ENCODE measurements at regions not wholly inside any gene's neighbourhood (a gene's known extent, or its start where the extent isn't known, plus 50 kb on each side); places are given as distances from the start of the nearest gene placed in this dataset.

DNA sequence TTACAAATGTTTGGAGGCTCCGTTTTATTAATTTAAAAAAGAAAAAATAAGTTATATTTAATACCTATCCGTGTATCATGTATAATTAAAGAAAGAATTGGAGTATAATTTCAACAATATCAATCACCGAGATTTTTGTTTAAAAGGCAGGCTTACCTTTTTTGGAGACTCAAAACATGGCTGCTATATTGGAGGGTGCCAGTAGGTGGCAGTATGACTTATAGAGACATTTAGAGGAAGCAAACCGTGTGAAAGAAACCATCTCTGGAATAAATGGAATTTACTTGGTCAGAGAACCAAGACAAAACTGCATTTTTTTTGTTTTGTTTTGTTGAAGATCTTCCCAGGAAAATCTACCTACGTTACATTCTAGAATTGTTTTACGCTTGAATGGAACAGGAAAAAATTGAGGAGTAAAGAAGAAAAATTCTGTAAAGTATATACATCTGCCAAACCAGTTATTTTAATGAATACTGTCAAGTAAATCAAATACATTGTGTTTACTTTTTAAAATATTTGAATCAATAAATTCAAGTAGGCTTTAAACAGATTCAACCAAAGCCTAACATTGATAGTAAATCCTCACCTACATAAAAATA, 802.6 kb upstream of the ALCAM start:
- DNase-seq (ENCODE audit: low spot score), result peak; percentile 24

DNA sequence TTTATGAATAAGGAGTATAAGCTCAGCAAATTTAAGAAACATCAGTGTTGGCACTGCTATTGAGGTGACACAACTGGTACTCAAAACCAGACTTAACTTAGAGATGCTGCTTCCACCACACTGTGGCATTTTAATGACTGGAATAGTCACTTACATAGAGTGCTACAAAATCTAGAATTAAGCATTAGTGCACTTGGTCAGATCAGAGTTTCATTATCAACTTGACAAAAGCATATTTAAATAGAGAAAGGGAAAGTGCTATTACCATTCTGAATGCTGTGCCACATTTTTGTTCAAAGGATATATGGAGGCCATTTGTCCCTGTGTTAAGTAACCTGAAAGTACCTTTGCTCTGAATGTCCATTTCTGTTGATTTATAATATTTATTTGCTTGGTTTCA, 800.7 kb upstream of the ALCAM start:
- no peak for DNase-seq (ENCODE audit: low spot score)

DNA sequence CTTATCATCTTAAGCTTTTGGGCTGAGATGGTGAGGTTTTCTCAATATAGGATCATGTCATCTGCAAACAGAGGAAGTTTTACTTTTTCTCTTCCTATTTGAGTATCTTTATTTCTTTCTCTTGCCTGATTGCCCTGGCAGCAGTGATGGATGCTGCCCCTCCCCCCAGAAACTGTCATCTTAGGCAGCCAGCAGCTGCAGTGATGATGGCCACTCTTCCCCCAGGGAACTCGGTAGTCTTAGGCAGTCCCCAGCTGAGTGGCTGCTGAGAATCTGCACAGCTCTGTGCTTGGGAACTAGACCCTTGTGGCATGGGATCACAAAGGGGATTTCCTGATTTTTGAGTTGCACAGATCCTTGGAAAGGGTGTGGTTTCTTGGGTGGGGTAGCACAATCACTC, 791.1 kb upstream of the ALCAM start:
- DNase-seq (ENCODE audit: low spot score), result no peak

DNA sequence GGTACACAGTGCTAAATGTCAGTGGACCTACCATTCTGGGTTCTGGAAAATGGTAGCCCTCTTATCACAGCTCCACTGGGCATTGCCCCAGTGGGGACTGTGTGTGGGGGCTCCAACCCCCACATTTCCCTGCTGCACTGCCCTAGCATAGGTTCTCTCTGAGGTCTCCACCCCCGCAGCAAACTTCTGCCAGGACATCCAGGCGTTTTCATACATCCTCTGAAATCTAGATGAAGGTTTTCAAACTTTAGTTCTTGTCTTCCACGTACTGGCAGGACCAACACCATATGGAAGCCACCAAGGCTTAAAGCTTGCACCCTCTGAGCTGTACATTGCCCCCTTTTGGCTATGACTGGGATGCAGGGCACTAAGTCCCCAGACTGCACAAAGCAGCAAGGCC, 788.2 kb upstream of the ALCAM start:
- no peak for DNase-seq (ENCODE audit: low spot score)

DNA sequence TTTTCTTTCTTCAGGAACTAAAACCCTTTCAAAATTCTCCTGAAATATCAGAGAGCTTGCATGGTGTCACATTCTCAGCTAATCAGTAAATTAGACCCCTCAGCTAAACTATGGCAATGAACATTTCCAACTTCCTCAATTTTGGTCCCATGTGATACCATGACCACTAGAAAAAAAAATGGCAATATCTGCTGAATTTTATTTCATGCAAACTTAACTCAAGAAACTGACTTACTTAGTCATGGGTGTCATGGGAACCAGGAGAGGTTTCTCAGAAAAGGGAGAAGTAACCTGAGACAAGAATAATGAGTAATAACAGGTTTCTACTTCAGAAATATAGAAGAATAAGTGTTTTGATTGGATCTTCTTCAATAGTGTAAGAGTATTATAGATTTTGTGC, 784.6 kb upstream of the ALCAM start:
- DNase-seq (ENCODE audit: low spot score), result no peak

DNA sequence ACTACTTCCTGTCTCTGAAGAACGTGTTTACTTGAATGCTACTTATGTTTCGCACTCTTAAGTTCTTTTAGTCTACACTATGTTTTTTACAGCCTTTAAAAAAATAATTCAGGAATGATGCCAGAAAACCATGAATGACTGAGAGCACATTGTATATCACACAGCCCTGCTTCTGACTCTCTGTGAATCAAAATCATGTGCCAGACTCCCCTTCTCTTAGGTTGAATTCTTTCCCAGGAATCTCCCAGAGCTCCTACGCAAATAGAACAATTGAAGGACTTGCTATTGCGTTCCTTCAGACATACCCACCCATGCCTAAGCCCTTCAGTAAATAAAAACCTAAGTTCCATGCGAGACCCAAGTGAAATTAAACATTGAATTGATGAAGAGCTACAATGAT, 782.0 kb upstream of the ALCAM start:
- DNase-seq (ENCODE audit: low spot score), result no peak

DNA sequence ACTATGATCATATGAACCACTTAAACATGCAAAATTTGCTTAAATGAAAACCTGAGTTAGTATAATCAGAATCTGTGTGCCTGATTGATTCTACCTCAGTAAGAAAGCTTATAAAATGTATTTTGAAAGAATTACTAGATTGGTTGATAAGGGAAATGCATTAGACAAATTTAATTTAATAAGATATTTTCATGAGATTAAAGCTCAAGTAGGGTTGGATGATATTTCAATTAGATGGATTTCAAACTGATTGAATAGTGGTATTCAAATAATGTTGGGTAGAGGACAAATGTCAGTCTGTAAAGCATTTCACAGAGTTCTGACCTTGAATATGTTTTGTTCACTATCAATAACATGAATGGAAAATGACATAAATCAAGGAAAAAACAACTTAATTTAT, 780.4 kb upstream of the ALCAM start:
- no peak for DNase-seq (ENCODE audit: low spot score)

DNA sequence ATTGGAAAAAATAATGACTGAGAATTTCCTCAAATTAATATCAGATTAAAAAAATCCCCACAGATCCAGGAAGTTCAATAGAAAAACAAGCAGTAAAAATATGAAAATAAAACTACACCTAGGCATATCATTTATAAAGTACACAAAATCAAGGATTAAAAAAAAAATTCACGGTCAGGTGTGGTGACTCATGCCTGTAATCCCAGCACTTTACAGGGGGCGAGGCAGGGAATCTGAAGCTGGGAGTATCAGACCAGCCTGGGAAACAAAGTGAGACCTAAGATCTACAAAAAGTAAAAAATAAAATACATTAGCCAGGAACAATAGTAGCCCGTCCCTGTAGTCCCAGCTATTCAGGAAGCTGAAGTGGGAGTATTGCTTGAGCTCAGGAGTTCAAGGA, 778.3 kb upstream of the ALCAM start:
- no peak for DNase-seq (ENCODE audit: low spot score)

DNA sequence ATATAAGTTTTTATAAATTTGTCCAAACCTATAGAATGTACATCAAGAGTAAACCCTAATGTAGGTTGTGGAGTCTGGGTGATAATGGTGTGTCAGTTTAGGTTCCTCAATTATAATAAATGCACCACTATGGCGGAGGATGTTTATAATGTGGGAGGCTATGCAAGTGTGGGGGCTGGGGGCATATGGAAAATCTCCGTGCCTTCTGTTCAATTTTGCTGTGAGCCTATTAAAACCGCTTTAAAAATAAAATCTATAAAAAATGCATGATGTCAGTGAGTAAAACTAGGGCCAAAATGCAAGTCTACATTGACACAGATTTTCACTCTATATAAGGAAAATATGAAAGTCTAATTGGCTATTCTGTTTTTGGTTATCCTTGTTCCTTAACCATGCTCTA, 774.9 kb upstream of the ALCAM start:
- no peak for DNase-seq (ENCODE audit: low spot score)

DNA sequence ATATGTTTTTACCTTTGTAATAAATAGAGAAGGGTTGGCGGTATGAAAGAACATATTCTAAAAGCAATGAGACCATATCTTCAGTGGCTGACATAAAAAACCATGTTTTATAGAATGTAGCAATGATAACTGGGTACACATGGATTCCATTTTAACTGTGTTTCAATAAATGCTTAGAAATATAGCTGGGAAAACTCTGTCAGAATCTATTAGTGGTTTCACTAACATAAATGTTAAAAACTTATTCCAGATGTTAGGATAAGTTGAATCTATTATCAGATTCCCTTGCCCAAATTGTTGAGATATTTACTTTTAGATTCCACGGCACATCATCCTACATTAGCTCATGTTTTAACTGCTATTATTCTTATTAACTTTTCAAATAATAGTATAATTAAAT, 772.2 kb upstream of the ALCAM start:
- no peak for DNase-seq (ENCODE audit: low spot score)

DNA sequence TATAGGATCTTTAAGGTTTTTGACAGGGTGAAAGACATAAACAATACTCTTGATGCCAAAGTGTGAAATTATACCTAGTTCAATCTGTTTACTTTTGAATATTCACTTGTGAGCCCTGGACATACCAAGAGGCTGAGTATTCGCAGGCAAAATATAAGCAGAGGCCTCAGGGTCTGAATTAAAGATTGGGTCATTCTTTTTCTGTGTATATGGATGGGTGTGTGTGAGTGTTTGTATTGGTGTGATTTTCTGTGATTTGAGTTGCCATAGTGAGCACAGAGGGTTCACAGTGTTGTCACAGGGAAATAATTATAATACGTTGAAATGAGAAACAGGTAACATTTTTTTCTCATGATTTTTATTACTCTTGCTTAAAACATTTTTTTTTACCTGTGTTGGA, 770.7 kb upstream of the ALCAM start:
- DNase-seq (ENCODE audit: low spot score), result no peak

DNA sequence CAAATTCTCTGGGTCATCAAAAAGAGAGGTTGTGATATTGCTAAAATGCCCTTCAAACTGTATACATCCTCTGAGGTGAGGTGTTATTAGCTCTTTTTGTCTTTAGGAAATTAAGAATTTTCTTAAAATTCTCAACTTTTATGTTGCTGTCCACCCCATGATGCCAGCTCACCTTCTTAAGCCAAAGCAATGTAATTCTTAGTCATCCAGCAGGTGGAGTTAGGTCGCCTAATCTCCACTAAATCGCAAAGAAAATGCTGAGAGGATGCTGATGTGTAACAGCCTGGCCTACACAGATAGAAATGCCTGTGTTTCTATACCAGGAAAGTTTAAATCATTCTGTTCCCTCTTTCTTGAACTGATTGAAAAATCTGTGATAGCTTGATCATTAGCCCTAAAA, 770.2 kb upstream of the ALCAM start:
- peak; percentile 42 for DNase-seq (ENCODE audit: low spot score)

DNA sequence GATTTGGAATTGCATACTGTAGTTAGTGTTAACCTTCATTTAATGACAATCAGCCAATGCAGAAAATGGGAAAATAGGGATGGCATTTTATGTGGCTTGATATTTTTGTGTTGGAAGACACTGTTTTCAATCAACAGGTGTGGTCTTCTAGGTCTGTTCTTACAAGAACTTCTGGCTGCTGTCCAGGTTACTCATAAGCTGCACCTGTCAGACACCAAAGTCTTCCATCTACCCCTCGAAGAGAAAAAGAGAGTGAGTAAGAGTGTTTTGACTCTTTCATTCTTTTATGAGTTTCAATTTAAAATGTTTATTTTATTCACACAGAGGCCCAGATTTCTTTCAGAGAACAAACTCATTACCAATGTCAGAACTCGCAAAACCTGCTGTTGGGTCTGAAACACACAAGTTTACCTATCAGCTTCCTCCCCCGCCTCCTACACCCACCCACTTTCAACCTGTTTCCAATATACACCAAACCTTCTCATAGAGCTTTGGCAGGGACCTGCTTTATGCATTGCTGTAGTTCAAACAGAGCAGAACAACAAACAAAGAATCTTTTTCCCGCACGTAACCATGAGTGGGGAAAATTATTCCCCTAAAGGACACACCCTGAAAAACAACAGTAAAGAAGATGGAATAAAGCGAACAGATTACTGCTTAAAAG, 767.7 kb upstream of the ALCAM start:
- peak; percentile 25 for DNase-seq (ENCODE audit: low spot score)

DNA sequence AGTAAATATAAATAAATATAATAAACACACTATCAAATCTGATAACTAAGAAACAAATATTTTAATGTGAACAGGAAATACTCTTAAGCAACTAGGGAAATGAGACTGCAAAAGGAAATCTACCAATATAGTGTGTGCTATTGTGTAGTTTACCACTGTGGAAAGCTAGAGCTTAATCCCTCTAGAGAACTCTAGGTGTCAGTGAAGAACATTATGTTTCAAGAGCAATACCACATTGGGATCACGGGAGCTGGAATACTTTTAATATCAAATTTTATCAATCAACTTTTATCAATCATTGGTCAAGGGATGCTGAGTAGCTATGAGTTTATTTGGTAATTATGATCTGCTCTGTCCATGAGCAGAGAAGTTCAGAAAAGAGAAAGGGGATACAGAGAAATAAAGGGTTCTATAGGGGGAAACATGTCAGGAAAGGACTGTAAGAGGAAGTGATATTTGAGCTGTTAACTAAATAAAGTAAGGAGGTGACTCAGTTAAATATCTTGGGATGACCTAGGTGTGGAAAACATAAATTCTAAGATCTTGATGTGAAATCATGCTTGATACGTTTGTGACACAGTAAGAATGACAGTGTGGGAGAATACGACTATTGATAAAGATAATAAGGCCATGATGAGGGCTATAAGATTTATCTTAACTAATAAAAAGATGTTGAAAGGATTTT, 762.2 kb upstream of the ALCAM start:
- DNase-seq (ENCODE audit: low spot score), result no peak

DNA sequence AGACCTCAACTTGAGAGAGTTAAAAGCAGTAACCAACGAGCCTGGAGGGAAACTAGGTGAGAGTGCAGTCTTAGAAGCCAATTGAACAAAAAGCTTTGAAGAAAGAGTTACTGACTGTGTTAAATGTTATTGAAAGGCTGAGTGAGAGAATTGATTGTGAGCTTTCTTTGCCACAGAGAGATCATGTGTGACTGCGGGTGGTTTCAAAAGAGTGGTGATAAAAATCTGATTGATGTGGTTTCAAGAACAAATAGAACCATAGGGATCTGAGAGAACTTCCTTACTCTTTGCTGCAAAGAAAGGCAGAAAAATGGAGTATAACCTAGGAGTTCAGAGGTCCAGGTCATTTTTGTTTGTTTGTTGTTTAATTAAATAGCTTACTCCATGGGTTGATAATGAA, 759.9 kb upstream of the ALCAM start:
- no peak for DNase-seq (ENCODE audit: low spot score)

DNA sequence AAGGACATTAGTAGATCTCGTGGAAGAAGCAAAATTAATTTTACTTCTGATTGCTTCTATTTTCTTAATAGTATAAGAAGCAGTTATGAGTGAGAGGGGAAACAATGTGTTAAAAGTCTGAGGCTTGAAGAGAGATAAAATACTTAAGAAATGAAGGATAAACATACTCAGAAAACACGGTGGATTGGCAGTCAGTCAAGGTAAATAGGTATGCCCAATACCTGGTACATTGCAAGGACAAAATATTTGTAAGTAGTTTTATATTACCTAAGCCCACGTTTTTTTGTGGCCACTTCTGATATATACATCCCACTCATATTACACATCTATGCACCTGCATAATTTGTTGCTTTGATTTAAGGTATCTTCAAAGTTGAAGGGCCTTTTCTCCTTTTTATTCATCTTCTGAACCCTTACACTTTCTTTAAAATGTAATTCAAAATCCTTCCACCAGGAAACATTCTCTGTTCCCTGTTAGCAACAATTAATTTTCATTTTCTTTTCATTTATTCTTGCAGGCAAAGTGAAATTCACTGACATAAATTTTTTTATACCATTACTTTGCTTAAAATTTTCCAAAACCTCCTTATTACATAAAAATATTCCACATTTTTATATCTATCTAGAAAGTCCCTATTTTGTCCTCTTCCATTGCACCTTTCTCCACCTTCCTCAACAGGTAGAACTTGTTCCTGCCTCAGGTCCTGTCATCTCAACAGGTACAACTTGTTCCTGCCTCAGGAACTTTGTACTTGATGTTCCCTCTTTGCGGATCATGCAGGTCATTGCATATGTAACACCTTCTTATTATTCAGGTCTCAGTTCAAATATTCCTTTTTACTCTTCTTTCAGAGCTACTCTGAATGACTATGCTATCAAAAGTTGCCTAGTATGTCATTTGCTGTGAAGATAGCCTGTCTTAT, 755.7 kb upstream of the ALCAM start:
- no peak for DNase-seq (ENCODE audit: low spot score)

DNA sequence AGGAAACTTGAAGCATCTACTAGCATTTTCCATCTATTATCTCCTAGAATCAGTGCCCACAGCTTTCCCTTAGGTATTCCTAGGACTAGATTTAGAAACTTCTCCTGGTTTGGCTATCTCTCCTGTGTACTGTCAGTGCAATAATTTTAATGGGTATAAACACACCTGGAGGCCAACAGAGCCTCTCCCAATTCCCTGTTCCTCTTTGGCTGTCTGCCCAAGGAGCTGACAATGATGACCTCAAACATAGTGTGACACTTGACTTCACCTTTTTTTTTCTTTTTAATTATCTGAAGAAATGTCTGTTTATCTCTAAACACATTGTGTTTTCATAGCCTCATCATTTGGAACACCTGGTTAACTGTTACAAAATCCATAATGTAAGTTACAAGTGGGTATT, 754.5 kb upstream of the ALCAM start:
- DNase-seq (ENCODE audit: low spot score), result peak; percentile 12

DNA sequence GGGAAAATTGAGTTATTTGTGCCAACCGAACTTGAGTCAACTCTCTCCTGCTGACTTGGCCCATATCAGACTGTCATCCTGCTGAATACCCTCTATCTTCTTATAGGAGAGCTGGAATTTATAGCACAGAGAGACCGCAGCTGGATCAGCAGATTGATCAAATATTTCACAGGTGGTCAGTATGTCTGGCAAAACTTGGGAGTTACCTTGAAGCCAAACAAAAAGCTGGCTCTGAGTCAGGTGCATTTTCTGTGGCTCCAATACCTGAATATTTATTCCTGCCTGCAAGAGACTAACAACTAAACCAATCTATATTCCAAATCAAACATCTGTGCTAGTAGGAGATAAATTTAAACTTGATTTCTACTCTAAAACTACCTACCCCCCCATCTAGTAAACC, 752.1 kb upstream of the ALCAM start:
- no peak for DNase-seq (ENCODE audit: low spot score)

DNA sequence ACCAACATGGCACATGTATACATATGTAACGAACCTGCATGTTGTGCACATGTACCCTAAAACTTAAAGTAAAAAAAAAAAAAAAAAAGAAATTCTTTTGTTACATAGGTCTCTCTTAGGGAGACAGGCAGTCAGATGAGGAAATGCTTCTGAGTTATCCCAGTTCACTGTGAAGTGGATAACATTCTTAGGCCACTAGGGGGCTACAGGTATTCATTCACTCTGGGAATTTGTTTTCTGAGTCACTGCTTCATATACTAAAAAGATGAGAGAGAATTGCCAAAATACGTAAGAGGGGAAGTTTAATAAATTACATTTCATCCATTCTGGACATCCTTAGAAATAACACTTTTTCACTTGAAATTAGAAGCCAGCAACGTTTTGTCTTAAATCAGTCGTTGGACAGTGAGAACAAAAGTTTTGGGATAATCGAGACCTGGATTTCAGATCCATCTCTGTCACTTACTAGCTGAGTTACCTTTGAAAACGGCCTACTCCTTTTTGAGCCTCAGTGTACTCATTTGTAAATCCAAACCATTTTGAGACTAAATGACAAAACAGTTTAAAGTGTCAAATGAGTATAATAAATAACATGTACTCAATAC, 738.4 kb upstream of the ALCAM start:
- peak; percentile 41 for DNase-seq (ENCODE audit: low spot score)

DNA sequence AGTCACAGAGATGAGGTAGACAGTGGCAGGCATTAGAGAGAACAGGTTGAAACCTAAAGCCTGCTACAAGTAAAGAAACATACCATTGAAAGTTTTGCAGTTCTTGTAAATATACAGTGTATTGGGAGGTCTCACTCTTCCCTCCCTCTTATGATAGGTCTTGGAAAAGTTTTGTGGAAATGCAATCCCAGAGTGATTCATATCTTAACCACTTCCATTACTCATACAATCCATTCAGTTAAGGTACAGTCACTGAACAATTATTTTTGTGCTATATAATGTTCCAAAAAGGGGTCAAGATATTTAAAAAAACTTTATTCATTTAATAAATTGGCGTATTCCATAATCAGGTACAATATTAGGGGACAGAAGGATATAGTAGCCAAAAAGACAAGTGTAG, 737.7 kb upstream of the ALCAM start:
- DNase-seq (ENCODE audit: low spot score), result no peak

DNA sequence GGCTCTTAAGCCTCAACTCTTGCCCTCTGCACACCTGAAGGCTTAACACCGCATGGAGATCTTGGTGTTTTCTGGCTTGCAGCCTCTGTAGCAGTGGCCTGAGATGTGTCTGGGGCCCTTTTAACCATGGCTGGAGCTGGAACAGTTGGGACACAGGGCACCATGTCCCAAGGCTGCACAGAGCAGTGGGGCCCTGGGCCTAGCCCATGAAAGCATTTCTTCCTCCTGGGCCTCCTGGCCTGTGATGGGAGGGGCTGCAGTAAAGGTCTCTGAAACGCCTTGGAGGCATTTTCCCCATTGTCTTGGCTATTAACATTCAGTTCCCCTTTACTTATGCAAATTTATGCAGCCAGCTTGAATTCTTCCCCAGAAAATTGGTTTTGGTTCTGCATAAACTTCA, 735.5 kb upstream of the ALCAM start:
- DNase-seq (ENCODE audit: low spot score), result no peak

DNA sequence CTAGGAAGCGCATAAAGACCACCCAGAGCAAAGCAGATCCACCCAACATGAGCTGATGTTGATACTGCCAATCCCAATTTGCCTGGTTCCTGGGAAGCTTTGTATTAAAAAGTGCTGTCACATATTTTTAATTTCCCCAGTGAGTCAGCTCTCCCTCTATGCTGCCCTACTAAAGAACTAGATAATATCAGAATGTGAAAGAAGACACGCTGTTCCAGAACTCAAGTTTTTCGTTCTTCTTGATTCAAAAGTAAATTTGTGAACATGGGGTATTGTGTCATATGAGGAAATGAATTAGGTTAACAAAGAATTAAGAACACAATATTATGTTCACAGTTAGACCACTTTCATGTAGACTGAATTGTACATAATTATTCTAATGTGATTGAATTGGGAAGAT, 734.2 kb upstream of the ALCAM start:
- DNase-seq (ENCODE audit: low spot score), result no peak

Measured in LoVo (cell line).